ENCODE measurements at regions not wholly inside any gene's neighbourhood (a gene's known extent, or its start where the extent isn't known, plus 50 kb on each side); places are given as distances from the start of the nearest gene placed in this dataset.

GRCh38 chr21:35203093-35203977 lies 154.2 kb upstream of the RUNX1 start:
- TF ChIP-seq CTCF (IDR thresholded peaks at IDR 0.05; ENCODE audit: low read depth, low read length), result no peak
- H3K4me3 ChIP-seq (ENCODE audit: low read depth, low read length), result no peak overlapping the region

GRCh38 chr21:35202431-35202830 lies 153.3 kb upstream of the RUNX1 start:
- H3K4me3 ChIP-seq (ENCODE audit: low read depth, low read length), result no peak overlapping the region
- no peak for TF ChIP-seq CTCF (IDR thresholded peaks at IDR 0.05; ENCODE audit: low read depth, low read length)

GRCh38 chr21:35201799-35202198 lies 152.7 kb upstream of the RUNX1 start:
- no peak for TF ChIP-seq CTCF (IDR thresholded peaks at IDR 0.05; ENCODE audit: low read depth, low read length)
- H3K4me3 ChIP-seq (ENCODE audit: low read depth, low read length), result no peak overlapping the region

GRCh38 chr21:35201288-35201687 lies 152.2 kb upstream of the RUNX1 start:
- no peak for TF ChIP-seq CTCF (IDR thresholded peaks at IDR 0.05; ENCODE audit: low read depth, low read length)
- no peak overlapping the region for H3K4me3 ChIP-seq (ENCODE audit: low read depth, low read length)

GRCh38 chr21:35199733-35200015 lies 150.6 kb upstream of the RUNX1 start:
- no peak for TF ChIP-seq CTCF (IDR thresholded peaks at IDR 0.05; ENCODE audit: low read depth, low read length)
- no peak overlapping the region for H3K4me3 ChIP-seq (ENCODE audit: low read depth, low read length)

GRCh38 chr21:35198982-35199732 lies 150.1 kb upstream of the RUNX1 start:
- H3K4me3 ChIP-seq (ENCODE audit: low read depth, low read length), result no peak overlapping the region
- no peak for TF ChIP-seq CTCF (IDR thresholded peaks at IDR 0.05; ENCODE audit: low read depth, low read length)

- no peak for TF ChIP-seq CTCF (IDR thresholded peaks at IDR 0.05; ENCODE audit: low read depth, low read length)
- no peak overlapping the region for H3K4me3 ChIP-seq (ENCODE audit: low read depth, low read length)
These were observed 149.5 kb upstream of the RUNX1 start for GRCh38 chr21:35198565-35198964.
